Coronary artery (tissue), 2 donors: ENCODE measurements at regions not wholly inside any gene's neighbourhood (a gene's known extent, or its start where the extent isn't known, plus 50 kb on each side); places are given as distances from the start of the nearest gene placed in this dataset.

Experiments
- DNase-seq: peaks from one replicate; pipeline ENCODE4 v3.0.0-alpha.2; 2017; ENCODE audit warnings: low spot score
- H3K27ac ChIP-seq, 2 donors: fragments of 200-600 bp; sonication (generic); one replicate each; pipeline ENCODE4 v1.5.1; 2016 to 2019
- H3K4me3 ChIP-seq: fragments of 200-600 bp; sonication (generic); 2 replicates; pipeline ENCODE4 v1.5.1; 2016; ENCODE audit warnings: mild to moderate bottlenecking, moderate library complexity
- TF ChIP-seq, protein P1 (sequence below): fragments of 200-600 bp; sonication (generic); IDR thresholded peaks from one replicate; pipeline ENCODE4 v1.5.1; 2019; ENCODE audit warnings: antibody characterized with exemption

DNA sequence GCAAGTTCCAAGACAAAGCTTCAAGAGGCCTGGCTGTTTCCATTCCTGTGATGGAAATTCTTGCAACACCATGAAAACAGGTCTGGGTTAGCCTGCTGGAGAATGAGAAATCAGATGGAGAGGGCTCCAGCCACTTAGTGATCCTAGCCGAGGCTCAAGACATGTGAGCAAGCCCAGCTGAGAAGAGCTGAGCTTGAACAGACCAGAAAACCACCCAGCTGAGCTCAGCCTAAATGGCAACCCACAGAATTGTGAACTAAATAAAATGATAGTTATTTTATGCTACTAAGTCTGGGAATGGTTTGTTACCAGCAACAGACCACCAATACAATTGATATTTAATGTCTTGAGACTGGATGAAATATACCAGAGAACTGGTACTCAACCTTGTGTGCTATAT is 494.5 kb downstream of the RMST start:
- TF ChIP-seq, protein P1, sequence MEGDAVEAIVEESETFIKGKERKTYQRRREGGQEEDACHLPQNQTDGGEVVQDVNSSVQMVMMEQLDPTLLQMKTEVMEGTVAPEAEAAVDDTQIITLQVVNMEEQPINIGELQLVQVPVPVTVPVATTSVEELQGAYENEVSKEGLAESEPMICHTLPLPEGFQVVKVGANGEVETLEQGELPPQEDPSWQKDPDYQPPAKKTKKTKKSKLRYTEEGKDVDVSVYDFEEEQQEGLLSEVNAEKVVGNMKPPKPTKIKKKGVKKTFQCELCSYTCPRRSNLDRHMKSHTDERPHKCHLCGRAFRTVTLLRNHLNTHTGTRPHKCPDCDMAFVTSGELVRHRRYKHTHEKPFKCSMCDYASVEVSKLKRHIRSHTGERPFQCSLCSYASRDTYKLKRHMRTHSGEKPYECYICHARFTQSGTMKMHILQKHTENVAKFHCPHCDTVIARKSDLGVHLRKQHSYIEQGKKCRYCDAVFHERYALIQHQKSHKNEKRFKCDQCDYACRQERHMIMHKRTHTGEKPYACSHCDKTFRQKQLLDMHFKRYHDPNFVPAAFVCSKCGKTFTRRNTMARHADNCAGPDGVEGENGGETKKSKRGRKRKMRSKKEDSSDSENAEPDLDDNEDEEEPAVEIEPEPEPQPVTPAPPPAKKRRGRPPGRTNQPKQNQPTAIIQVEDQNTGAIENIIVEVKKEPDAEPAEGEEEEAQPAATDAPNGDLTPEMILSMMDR, result no peak
- no peak for DNase-seq
- no peak overlapping the region for H3K4me3 ChIP-seq

DNA sequence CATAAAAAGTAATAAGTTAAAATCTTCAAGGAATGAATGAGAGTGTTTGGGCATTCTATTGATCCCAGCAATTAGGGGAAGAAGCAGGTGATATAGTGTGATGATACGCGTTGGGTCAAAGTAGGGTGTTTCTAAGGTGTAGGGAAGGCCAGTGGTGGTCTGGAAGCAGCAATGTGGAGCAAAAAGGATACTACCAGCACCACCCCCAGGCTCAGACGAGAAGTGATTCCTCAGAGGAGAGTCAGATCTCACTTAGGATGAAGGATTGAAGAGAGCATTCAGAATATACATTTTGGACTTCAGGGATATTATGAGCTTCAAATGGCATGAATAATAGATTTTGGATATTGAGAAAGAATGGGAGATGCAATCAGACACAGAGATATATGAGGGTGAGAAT is 497.6 kb downstream of the RMST start:
- TF ChIP-seq, protein P1, result no peak
- Histone ChIP-seq H3K4me3 (no peak overlapping the region), H3K27ac (no peak overlapping the region)
- no peak for DNase-seq

More for the DNA sequence above, 494.5 kb downstream of the RMST start:
- no peak overlapping the region for H3K27ac ChIP-seq

DNA sequence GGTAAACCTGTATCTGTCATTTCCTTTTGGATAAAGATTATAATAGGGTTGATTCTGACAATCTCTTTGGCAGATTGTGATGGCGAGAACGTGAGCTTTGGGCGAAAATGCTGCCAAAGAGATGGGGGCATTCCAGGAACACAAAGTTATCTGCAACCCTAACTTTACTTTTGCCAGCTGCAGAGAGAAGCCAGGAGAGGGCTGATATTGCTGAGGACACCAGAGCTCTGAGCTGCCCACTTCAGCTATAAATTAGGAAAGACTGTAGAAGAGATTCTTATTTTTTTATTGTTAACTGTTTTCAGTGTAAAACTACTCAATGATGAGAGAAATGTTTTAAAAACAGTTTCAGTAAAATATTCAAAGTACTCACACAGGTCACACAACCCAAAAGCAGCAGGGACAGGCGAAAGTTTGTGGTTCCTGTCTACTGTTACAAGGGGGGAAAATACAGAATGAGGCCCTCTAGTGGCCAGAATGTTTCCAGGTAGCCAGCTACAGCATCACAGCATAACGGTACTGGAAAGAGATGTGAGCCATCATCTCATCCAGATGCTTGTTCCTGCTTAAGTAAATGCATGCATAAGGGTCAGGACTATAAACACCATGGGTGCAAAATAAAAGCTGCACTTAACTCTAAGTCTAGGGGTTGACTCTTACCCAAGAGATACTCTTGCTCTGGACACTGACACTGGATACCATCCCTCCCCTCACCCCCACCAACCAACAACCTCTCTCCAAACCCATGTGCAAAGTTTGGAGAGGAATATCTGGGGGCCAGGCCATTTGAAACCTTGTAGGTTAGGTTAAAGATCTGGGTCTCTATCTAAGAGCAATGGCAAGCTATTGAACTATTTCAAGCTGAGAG is 498.4 kb downstream of the RMST start:
- Histone ChIP-seq H3K4me3 (no peak overlapping the region), H3K27ac (no peak overlapping the region)
- DNase-seq, result no peak
- TF ChIP-seq, protein P1, result peak; percentile 30

DNA sequence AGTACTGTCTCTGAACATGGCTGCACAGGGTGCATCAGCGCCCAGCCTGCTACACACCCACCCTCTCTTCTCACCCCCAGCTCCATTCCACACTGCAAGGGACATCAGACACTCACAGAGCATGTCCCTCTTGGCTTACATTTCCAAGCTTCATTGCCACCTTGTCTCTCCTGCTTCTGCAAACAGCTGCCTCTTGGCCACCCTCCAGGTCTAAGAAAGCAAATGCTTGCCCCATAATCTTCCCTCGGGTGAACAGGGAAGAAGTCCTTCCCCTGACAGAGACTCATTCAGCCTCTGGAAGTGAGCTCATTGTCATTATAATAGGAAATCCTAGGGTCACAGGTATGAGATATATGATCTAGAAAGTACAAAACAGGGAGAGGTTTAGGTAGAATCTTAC is 505.2 kb downstream of the RMST start:
- Histone ChIP-seq H3K27ac (no peak overlapping the region), H3K4me3 (no peak overlapping the region)
- TF ChIP-seq, protein P1, result no peak
- no peak for DNase-seq

DNA sequence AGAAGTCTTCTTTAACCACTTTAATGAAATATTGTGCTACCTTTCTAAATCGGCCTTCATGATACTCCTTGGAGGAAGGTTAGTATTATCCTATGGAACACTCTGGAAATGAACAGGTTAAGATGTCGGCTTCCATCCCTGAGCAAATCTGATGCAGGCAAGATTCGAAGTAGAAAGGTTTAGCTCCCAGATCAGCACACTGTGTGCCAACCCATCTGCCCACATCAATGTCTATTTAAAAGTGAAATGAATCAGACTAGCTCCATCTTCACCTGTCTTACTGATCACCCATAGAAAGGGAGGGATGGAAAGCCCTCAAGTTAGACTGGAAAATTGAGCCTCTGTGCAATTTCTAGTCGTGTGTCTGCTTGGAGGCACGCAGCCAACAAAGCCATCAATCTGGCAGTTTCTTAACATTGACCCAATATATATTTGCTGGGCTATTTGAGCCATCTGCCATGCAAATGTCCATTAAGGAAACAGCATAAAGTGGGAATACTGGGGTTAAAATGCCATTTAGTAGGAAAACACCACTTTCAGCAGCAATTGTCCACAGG is 506.1 kb downstream of the RMST start:
- H3K27ac ChIP-seq, result no peak overlapping the region
- H3K4me3 ChIP-seq, result no peak overlapping the region
- TF ChIP-seq, protein P1, result no peak
- no peak for DNase-seq

DNA sequence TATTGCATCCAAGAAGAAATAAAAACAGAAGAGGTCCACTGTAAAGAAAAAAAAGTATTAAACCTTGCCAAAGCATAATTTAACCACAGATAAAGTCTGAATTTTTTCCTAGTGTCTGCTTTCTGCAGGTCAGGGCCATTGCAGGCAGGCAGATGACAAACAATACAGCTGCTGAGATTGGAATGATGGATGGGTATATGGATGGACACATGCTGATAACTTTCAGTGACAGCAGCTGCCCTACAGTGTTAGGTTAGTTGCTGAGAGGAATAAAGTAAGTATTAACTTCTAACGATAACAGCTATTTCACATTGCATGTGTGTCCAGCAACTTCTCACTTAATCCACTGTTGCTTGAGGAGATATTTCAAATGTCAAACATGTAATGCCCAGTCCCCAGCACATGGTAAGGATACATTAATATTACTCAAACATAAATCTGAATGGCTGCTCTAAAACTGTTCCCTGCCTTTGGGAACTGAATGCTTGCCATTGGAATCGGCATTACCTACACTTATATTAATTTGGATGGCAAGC is 515.3 kb downstream of the RMST start:
- Histone ChIP-seq H3K4me3 (no peak overlapping the region), H3K27ac (no peak overlapping the region)
- no peak for DNase-seq
- TF ChIP-seq, protein P1, result no peak
